ENCODE measurements at regions not wholly inside any gene's neighbourhood (a gene's known extent, or its start where the extent isn't known, plus 50 kb on each side); places are given as distances from the start of the nearest gene placed in this dataset.

DNA sequence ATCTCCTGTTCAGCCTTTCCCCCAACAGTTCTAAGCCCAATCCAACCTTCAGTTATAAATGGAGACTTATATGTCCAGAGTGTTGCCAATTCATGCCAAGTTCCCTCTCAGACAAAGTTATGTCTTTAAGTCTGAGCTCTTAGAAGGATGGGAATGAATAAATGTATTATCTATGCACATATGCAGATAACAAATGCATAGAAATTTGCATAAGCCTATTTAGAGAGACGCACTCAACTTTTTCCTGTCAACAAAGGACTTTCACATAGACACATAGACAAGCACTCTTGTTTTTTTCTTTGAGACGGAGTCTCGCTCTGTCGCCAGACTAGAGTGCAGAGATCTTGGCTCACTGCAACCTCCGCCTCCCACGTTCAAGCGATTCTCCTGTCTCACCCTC is 95.1 kb downstream of the SOX9 start:
- no peak overlapping the region for H3K9ac ChIP-seq (ENCODE audit: low read length)
- peaks cover 26% of the 10 kb centered on the region for H3K27me3 ChIP-seq (ENCODE audit: control insufficient read depth, insufficient read depth, low read length)
- H3K4me3 ChIP-seq (ENCODE audit: low read length), result no peak overlapping the region
- H3K9me3 ChIP-seq (ENCODE audit: control insufficient read depth, low read length), result no peaks in the 10 kb centered on the region
- H3K4me1 ChIP-seq (ENCODE audit: control insufficient read depth, insufficient read depth, low read length), result peaks cover 8% of the 10 kb centered on the region
- H3K36me3 ChIP-seq (ENCODE audit: control insufficient read depth, insufficient read depth, low read length), result no peaks in the 10 kb centered on the region

DNA sequence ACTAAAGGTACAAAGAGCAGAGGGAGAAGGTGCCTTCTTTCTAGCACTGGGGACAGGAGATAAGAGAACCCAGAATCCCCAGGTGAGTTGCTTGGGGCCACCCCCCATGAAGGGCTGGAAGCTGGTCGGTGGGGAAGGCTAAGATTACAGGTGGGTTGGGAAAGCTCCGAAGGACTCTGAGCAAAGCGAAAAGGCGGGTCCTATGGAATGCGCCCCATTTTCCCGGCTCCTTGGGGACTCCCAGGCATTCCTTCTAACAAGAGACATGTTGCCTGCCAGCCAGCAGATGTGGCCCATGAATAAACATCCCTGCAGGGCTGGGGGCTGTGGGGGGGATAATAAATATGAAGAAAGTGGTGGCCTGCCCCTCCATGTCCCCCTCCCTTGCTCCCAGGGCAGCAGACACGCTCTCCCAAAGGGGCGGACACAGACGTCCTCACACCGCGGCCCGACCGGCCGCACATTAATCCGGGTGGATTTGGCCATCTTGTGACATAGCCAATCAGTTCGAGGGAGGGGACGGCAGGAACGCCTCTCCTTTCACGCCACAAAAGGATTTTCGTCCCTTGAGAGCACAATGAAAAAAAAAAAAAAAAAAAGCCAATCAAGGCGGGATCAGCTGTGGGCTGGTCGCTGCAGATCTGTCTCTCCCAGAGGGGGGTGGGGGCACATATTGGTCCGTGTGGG is 98.5 kb downstream of the SOX9 start:
- Histone ChIP-seq H3K4me1 (ENCODE audit: control insufficient read depth, insufficient read depth, low read length) (peaks cover 8% of the 10 kb centered on the region), H3K9me3 (ENCODE audit: control insufficient read depth, low read length) (no peaks in the 10 kb centered on the region), H3K4me3 (ENCODE audit: low read length) (no peak overlapping the region)

DNA sequence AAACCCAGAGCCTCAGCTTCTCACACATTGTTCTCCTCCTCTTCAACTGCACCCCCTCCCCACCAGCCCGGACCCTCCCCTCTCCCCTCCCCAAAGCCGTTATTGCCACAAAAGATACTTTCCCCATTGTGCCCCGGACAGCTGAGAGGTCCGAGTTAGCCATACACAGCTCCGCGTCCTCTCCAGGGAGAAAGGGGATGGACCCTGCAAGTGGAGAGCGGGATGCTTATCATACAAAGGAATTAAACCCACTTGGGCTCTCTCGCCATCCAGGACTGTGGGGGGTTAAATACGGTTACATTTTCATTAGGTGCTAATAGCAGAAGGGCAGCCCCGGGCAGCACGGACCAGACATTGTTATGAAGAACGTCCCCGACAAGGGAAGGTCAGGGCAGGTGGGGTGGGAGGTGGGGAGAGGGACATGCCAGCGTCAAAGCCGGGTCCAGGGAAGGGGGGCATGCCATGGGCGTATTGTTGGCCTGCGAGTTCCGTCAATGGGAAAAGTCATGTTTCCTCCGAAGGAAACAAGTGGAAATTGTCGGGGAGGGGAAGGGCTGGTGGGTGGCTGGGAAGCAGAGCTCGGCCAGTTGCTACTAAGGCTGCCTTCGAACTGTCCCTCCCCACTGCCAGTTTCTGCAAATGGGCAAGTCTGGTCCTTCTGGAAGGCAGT is 99.1 kb downstream of the SOX9 start:
- no peak overlapping the region for H3K4me3 ChIP-seq (ENCODE audit: low read length)
- H3K27me3 ChIP-seq (ENCODE audit: control insufficient read depth, insufficient read depth, low read length), result peaks cover 26% of the 10 kb centered on the region
- no peak overlapping the region for H3K9ac ChIP-seq (ENCODE audit: low read length)
- no peaks in the 10 kb centered on the region for H3K36me3 ChIP-seq (ENCODE audit: control insufficient read depth, insufficient read depth, low read length)
- no peaks in the 10 kb centered on the region for H3K9me3 ChIP-seq (ENCODE audit: control insufficient read depth, low read length)
- H3K4me1 ChIP-seq (ENCODE audit: control insufficient read depth, insufficient read depth, low read length), result peaks cover 8% of the 10 kb centered on the region

More for the DNA sequence above, 98.5 kb downstream of the SOX9 start:
- no peaks in the 10 kb centered on the region for H3K36me3 ChIP-seq (ENCODE audit: control insufficient read depth, insufficient read depth, low read length)
- H3K9ac ChIP-seq (ENCODE audit: low read length), result no peak overlapping the region
- H3K27me3 ChIP-seq (ENCODE audit: control insufficient read depth, insufficient read depth, low read length), result peaks cover 26% of the 10 kb centered on the region

DNA sequence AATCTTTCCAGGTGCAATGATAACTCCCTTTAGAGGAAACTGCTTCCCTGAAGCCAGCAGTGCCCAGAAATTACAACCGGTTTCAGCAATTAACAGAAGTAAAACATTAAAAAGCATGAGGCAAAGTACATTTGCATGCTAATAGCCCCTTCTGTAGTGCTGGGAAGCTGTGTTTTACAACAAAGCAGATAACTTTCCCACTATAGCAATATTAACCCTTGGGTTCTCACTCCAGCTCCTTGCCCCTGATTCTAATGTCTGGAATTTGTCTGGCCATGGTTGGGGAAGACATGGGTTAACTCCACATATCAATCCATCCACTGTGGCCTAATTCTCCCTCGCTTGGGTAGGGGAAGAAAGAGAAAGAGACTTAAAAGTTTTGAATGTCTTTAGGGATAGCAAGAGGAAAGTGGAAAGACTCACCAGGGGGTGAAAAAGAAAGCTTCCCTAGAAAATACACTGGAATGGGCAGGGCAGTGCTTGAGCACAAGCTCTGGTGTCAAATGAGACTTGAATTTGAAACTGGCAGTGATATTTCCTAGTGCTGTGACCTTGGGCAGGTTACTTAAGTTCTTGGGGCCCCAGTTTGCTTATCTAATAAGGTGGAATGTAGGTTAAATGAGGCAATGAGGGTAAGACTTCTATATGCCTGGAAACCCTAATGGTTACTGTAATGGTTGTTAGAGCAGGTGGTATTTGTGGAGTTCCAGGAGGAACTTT is 102.0 kb downstream of the SOX9 start:
- Histone ChIP-seq H3K9me3 (ENCODE audit: control insufficient read depth, low read length) (no peaks in the 10 kb centered on the region), H3K9ac (ENCODE audit: low read length) (no peak overlapping the region)

DNA sequence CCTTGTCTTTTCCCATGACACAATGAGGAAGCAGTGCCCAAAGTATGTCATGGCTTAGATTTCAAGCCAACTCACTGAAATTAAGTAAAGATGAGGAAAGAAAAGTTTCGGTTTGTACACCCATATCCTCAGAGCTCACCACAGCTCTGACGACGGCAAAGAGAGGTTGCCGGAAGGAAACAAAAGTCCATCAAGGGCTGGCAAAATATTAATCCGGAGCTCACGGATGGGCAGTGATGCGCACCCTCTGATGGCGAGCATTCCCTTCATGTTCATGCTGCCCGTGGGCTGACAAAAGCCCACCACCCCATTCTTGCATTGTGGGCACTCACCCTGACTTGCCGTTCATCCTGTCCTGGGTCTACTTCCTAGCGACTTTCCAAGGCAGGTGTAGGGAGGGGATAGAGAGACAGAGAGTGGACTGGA is 103.1 kb downstream of the SOX9 start:
- Histone ChIP-seq H3K9ac (ENCODE audit: low read length) (no peak overlapping the region), H3K9me3 (ENCODE audit: control insufficient read depth, low read length) (no peaks in the 10 kb centered on the region)

More for the DNA sequence above, 102.0 kb downstream of the SOX9 start:
- Histone ChIP-seq H3K4me3 (ENCODE audit: low read length) (no peak overlapping the region), H3K27me3 (ENCODE audit: control insufficient read depth, insufficient read depth, low read length) (peaks cover 19% of the 10 kb centered on the region), H3K4me1 (ENCODE audit: control insufficient read depth, insufficient read depth, low read length) (peaks cover 8% of the 10 kb centered on the region), H3K36me3 (ENCODE audit: control insufficient read depth, insufficient read depth, low read length) (no peaks in the 10 kb centered on the region)

DNA sequence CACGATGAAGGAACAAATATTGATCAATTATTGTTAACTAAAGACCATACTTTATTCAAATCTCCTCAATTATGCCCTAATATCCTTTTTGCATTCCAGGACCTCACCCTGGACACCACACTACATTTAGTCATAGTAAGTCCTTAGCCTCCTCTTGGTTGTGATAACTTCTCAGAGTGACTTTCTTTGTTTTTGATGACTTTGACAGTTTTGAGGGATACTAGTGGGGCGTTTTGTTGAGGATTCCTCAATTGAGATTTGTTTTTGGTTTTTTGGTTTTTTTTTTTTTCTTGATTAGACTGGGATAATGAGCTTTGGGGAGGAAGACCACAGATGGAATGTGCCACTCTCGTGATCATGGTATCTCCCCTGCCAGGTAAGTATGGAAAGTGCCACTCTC is 105.5 kb downstream of the SOX9 start:
- Histone ChIP-seq H3K9me3 (ENCODE audit: control insufficient read depth, low read length) (no peaks in the 10 kb centered on the region), H3K4me1 (ENCODE audit: control insufficient read depth, insufficient read depth, low read length) (no peaks in the 10 kb centered on the region), H3K27me3 (ENCODE audit: control insufficient read depth, insufficient read depth, low read length) (no peaks in the 10 kb centered on the region), H3K4me3 (ENCODE audit: low read length) (no peak overlapping the region), H3K36me3 (ENCODE audit: control insufficient read depth, insufficient read depth, low read length) (no peaks in the 10 kb centered on the region), H3K9ac (ENCODE audit: low read length) (no peak overlapping the region)

More for the DNA sequence above, 103.1 kb downstream of the SOX9 start:
- Histone ChIP-seq H3K27me3 (ENCODE audit: control insufficient read depth, insufficient read depth, low read length) (peaks cover 19% of the 10 kb centered on the region), H3K4me1 (ENCODE audit: control insufficient read depth, insufficient read depth, low read length) (peaks cover 8% of the 10 kb centered on the region), H3K4me3 (ENCODE audit: low read length) (no peak overlapping the region), H3K36me3 (ENCODE audit: control insufficient read depth, insufficient read depth, low read length) (no peaks in the 10 kb centered on the region)

DNA sequence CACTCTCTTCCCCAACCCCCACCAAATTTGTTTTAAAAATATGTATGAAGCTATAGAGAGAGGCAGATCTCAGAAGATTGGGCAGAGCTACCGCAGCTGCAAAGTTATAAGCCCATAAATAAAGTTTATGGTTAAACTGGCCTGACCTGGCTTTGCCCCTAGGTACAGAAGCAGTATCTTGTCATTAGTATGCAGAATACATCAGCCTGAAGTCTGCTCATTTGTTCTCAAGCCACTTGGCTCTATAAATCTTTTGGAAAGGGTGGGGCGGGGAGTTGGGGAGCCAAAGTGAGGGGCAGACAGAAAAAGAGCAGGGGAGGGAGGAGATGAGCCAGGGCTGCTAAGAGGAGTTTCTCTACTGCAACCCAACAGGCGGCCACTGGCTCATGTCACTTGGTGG is 113.2 kb downstream of the SOX9 start:
- Histone ChIP-seq H3K4me3 (ENCODE audit: low read length) (no peak overlapping the region), H3K36me3 (ENCODE audit: control insufficient read depth, insufficient read depth, low read length) (no peaks in the 10 kb centered on the region), H3K4me1 (ENCODE audit: control insufficient read depth, insufficient read depth, low read length) (no peaks in the 10 kb centered on the region), H3K9ac (ENCODE audit: low read length) (no peak overlapping the region), H3K27me3 (ENCODE audit: control insufficient read depth, insufficient read depth, low read length) (no peaks in the 10 kb centered on the region), H3K9me3 (ENCODE audit: control insufficient read depth, low read length) (no peaks in the 10 kb centered on the region)

DNA sequence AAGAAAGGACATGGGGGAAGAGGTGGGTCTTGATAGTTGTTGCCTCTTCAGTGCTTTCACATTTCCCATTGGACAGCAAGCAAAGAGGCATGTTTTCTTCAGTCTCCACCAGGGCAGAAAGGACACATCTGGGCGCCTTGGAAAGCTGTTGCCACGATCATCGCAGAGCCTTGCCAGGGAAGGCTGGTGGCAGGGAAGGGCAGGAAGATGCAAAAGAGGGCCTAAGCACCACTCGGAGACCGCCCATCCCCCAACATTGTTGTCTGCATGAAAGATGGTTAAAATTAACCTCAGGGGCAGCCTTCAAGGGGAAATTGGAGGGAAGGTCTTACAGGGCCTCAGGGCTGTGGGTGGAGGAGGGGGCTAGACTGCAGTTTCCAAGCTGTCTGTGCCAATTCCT is 114.2 kb downstream of the SOX9 start:
- Histone ChIP-seq H3K4me1 (ENCODE audit: control insufficient read depth, insufficient read depth, low read length) (no peaks in the 10 kb centered on the region), H3K9me3 (ENCODE audit: control insufficient read depth, low read length) (no peaks in the 10 kb centered on the region), H3K9ac (ENCODE audit: low read length) (no peak overlapping the region), H3K27me3 (ENCODE audit: control insufficient read depth, insufficient read depth, low read length) (no peaks in the 10 kb centered on the region), H3K4me3 (ENCODE audit: low read length) (no peak overlapping the region), H3K36me3 (ENCODE audit: control insufficient read depth, insufficient read depth, low read length) (no peaks in the 10 kb centered on the region)

DNA sequence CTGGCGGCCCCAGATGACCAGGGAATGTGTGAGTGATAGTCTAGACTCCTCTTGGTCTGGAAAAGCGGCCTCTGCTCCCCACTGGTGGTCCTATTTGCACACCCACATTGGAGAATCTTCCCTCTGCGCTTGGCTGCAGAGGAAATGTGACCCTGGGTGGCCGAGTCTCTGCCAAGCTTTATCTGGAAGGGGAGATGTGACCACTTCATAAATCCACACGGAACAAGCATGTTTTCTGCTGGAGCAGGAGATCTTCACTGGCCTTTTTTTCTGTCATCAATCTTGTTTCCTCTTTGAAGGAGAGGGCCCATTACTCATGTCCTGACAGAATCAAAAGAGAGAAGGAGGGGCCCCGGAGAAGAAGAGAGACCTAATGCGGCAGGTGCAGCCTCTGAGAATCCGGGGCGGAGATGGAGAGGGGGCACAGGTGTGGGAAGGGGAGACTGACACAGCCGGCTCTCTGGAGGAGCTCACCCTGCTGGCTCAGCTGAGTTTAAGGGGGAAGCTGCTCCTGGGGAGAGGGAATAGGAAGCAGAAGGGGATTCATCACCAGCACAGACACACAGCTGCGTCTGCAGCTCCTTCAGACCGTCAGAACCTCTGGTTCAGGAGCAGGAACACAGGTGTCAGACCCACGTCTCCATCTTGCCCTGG is 116.3 kb downstream of the SOX9 start:
- H3K4me1 ChIP-seq (ENCODE audit: control insufficient read depth, insufficient read depth, low read length), result no peaks in the 10 kb centered on the region
- no peak overlapping the region for H3K9ac ChIP-seq (ENCODE audit: low read length)
- H3K4me3 ChIP-seq (ENCODE audit: low read length), result no peak overlapping the region
- no peaks in the 10 kb centered on the region for H3K9me3 ChIP-seq (ENCODE audit: control insufficient read depth, low read length)
- H3K36me3 ChIP-seq (ENCODE audit: control insufficient read depth, insufficient read depth, low read length), result no peaks in the 10 kb centered on the region
- no peaks in the 10 kb centered on the region for H3K27me3 ChIP-seq (ENCODE audit: control insufficient read depth, insufficient read depth, low read length)

DNA sequence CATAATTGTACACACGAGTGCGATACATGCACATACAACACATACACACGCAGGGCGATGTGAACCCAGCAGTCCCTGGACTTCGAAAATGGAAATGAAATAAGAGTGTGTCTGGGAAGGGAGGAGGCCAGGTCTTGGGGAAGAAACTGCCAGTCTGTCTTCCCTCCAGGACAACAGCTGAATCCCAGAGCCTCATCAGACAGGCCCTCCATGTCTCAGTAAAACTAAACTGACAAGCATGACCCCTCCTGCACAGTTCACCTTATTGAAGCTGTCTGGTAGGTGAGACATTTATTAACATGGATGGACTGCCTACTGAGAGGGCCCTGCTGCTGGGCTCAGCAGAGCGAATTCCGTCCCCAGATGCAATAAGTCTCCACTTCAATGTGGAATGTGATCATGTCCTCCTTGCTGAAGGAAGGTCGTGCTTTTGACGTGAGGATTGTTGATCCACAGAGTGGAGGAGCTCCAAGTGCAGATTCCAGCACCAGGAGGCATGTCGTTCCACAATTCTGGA is 117.4 kb downstream of the SOX9 start:
- no peaks in the 10 kb centered on the region for H3K4me1 ChIP-seq (ENCODE audit: control insufficient read depth, insufficient read depth, low read length)
- H3K9ac ChIP-seq (ENCODE audit: low read length), result no peak overlapping the region
- H3K27me3 ChIP-seq (ENCODE audit: control insufficient read depth, insufficient read depth, low read length), result no peaks in the 10 kb centered on the region
- no peak overlapping the region for H3K4me3 ChIP-seq (ENCODE audit: low read length)
- H3K36me3 ChIP-seq (ENCODE audit: control insufficient read depth, insufficient read depth, low read length), result no peaks in the 10 kb centered on the region
- H3K9me3 ChIP-seq (ENCODE audit: control insufficient read depth, low read length), result no peaks in the 10 kb centered on the region

DNA sequence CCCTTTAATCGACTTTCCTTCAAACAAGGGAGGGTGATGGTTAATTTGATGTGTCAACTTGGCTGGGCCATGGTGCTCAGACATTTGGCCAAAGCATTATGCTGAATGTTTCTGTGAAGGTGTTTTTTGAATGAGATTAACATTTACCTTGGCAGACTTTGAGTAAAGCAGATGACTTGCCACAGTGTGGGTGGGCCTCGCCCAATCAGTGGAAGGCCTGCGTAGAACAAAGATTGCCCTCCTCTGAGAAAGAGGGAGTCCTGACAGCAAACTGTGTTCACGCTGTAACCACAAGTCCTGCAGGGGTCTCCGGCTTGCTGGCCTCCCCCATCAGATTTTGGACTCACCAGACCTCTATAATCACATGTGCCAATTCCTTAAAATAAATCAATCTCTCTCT is 118.7 kb downstream of the SOX9 start:
- Histone ChIP-seq H3K4me3 (ENCODE audit: low read length) (no peak overlapping the region), H3K36me3 (ENCODE audit: control insufficient read depth, insufficient read depth, low read length) (no peaks in the 10 kb centered on the region), H3K9ac (ENCODE audit: low read length) (no peak overlapping the region), H3K4me1 (ENCODE audit: control insufficient read depth, insufficient read depth, low read length) (no peaks in the 10 kb centered on the region), H3K9me3 (ENCODE audit: control insufficient read depth, low read length) (peaks cover 7% of the 10 kb centered on the region), H3K27me3 (ENCODE audit: control insufficient read depth, insufficient read depth, low read length) (no peaks in the 10 kb centered on the region)

DNA sequence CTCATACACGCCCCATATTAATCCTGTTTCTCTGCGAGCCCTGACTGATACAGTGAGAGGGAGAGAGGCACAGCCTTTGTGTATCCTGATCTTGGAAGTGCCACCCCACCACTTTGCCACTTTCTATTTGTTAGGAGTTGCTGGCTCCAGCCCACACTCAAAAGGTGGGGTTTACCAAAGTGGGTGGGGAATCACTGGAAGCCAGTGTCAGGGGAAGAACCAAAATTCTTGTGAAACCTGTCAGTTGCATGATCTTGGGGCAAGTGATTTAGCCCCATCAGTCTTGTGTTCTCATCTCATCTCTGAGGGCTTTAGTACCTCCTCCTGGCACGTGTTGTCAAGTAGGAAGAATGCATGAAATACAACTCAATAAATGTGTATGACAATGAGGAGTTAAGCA is 119.5 kb downstream of the SOX9 start:
- H3K4me3 ChIP-seq (ENCODE audit: low read length), result no peak overlapping the region
- H3K27me3 ChIP-seq (ENCODE audit: control insufficient read depth, insufficient read depth, low read length), result no peaks in the 10 kb centered on the region
- no peaks in the 10 kb centered on the region for H3K4me1 ChIP-seq (ENCODE audit: control insufficient read depth, insufficient read depth, low read length)
- H3K36me3 ChIP-seq (ENCODE audit: control insufficient read depth, insufficient read depth, low read length), result no peaks in the 10 kb centered on the region
- peaks cover 7% of the 10 kb centered on the region for H3K9me3 ChIP-seq (ENCODE audit: control insufficient read depth, low read length)
- H3K9ac ChIP-seq (ENCODE audit: low read length), result no peak overlapping the region
